GM18520 (cell line): ENCODE measurements at regions not wholly inside any gene's neighbourhood (a gene's known extent, or its start where the extent isn't known, plus 50 kb on each side); places are given as distances from the start of the nearest gene placed in this dataset.
A peak's percentile ranks its signal among the peaks of the same experiment; 100 is the strongest.
"Not testable (repeated sequence)": the region's sequence is repeated elsewhere in the genome, so short reads cannot be mapped to it uniquely, and the experiment has no call there.

Source experiments
- ATAC-seq: cut with Tn5 transposase; IDR thresholded peaks from one replicate; pipeline ENCODE4 v1.9.1; 2021; ENCODE audit not compliant: unreplicated experiment

GRCh38 chr5:173667702-173668101 lies 51.3 kb upstream of the BOD1 start:
- ATAC-seq: no peak

- ATAC-seq: no peak
Measured at GRCh38 chr5:173668245-173668800, 51.9 kb upstream of the BOD1 start.

GRCh38 chr5:173668910-173669309 lies 52.5 kb upstream of the BOD1 start:
- ATAC-seq: no peak

- no peak for ATAC-seq
Measured at GRCh38 chr5:173669483-173669882, 53.0 kb upstream of the BOD1 start.

GRCh38 chr5:173670130-173670651 lies 53.7 kb upstream of the BOD1 start:
- no peak for ATAC-seq

GRCh38 chr5:173670791-173671120 lies 54.3 kb upstream of the BOD1 start:
- no peak for ATAC-seq

- ATAC-seq: no peak
Measured at GRCh38 chr5:173671121-173671949, 54.9 kb upstream of the BOD1 start.

- no peak for ATAC-seq
Measured at GRCh38 chr5:173672166-173672565, 55.7 kb upstream of the BOD1 start.

- ATAC-seq: no peak
Measured at GRCh38 chr5:173672891-173673290, 56.4 kb upstream of the BOD1 start.

- ATAC-seq: no peak
Measured at GRCh38 chr5:173673295-173674101, 57.0 kb upstream of the BOD1 start.

- no peak for ATAC-seq
Measured at GRCh38 chr5:173675287-173675996, 59.0 kb upstream of the BOD1 start.

- no peak for ATAC-seq
Measured at GRCh38 chr5:173676375-173676774, 59.9 kb upstream of the BOD1 start.

GRCh38 chr5:173677125-173677672 lies 60.7 kb upstream of the BOD1 start:
- no peak for ATAC-seq

GRCh38 chr5:173679909-173680630 lies 63.6 kb upstream of the BOD1 start:
- peak; percentile 63 for ATAC-seq

- ATAC-seq: peak; percentile 63
Measured at GRCh38 chr5:173680660-173681242, 64.3 kb upstream of the BOD1 start.

GRCh38 chr5:173682313-173682712 lies 65.9 kb upstream of the BOD1 start:
- ATAC-seq: no peak

- ATAC-seq: not testable (repeated sequence)
Measured at GRCh38 chr5:173684535-173684934, 68.1 kb upstream of the BOD1 start.

- no peak for ATAC-seq
Measured at GRCh38 chr5:173686950-173687349, 70.5 kb upstream of the BOD1 start.

- no peak for ATAC-seq
Measured at GRCh38 chr5:173688703-173689102, 72.3 kb upstream of the BOD1 start.
